Neuron (in vitro differentiated cells): ENCODE measurements at regions not wholly inside any gene's neighbourhood (a gene's known extent, or its start where the extent isn't known, plus 50 kb on each side); places are given as distances from the start of the nearest gene placed in this dataset.
"Not testable (repeated sequence)": the region's sequence is repeated elsewhere in the genome, so short reads cannot be mapped to it uniquely, and the experiment has no call there.

Source experiments
- H2AFZ ChIP-seq: one replicate; pipeline ENCODE4 v1.6.1; 2013; ENCODE audit warnings: low read depth, mild to moderate bottlenecking, inconsistent platforms, low read length, moderate library complexity
- H3K27me3 ChIP-seq: one replicate; pipeline ENCODE4 v1.6.1; 2013; ENCODE audit warnings: low read length; ENCODE audit not compliant: insufficient read depth
- H3K36me3 ChIP-seq: one replicate; pipeline ENCODE4 v1.6.1; 2013; ENCODE audit warnings: low read length; ENCODE audit not compliant: insufficient read depth
- H3K4me1 ChIP-seq: one replicate; pipeline ENCODE4 v1.6.1; 2013; ENCODE audit warnings: low read length; ENCODE audit not compliant: insufficient read depth
- H3K4me3 ChIP-seq: 2 replicates; pipeline ENCODE4 v1.5.1; 2013; ENCODE audit warnings: mild to moderate bottlenecking, low read length, moderate library complexity
- H3K9me3 ChIP-seq: one replicate; pipeline ENCODE4 v1.6.1; 2013; ENCODE audit warnings: low read length

DNA sequence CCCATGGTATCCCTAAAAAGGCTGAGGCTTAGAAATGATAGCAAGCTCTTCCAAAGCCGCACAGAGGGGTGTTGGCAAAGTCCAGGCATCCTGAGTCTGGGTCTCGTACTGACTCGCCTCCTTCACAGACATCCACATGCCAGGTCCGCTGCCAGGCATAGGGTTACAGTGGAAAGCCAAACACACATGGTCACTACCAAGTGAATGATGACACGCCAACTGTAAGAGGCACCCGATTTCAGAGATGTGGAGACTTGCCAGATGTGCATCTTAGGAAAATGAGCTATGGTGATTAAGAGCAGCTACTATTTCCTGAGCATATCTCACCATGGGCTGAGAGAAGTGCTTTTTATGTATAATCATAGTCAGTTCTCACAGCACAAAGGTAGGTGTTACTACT is 314.9 kb downstream of the MIAT start:
- H3K4me1 ChIP-seq, result no peaks in the 10 kb centered on the region
- H3K4me3 ChIP-seq, result no peak overlapping the region
- H3K36me3 ChIP-seq, result no peaks in the 10 kb centered on the region
- no peaks in the 10 kb centered on the region for H3K9me3 ChIP-seq
- no peak overlapping the region for H2AFZ ChIP-seq
- no peaks in the 10 kb centered on the region for H3K27me3 ChIP-seq

DNA sequence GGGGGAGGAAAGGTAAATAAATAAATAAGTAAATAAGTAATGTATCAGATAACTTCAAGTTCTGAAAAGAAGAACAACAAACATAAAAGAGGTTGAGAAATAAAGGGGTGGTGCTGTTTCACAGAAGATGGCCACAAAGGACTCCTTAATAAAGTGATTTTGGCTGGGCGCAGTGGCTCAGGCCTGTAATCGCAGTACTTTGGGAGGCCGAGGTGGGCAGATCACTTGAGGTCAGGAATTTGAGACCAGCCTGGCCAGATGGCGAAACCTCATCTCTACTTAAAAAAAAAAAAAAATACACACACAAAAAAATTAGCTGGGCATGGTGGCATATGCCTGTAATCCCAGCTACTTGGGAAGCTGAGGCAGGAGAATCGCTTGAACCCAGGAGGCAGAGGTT is 315.5 kb downstream of the MIAT start:
- H3K4me3 ChIP-seq, H3K36me3 ChIP-seq, H2AFZ ChIP-seq, H3K27me3 ChIP-seq, H3K9me3 ChIP-seq, H3K4me1 ChIP-seq: not testable (repeated sequence)

DNA sequence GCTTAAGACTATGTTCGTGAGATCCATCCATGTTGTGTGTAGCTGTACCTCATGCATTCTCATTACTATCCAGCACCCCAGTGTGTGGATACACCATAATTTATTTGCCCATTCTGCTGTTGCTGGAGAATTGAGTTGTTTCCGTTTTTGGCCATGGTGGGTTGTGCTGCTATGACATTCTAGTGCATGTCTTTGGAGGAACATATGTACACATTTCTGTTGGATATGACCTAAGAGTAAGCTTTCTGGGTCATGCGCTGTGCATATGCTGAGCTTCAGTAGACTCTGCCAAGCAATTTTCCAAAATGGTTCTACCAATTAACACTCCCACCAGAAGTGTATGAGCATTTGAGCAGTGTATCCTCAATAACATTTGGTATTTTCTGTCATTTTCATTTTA is 316.6 kb downstream of the MIAT start:
- no peaks in the 10 kb centered on the region for H3K9me3 ChIP-seq
- H3K4me3 ChIP-seq, result no peak overlapping the region
- H3K4me1 ChIP-seq, result no peaks in the 10 kb centered on the region
- H3K36me3 ChIP-seq, result no peaks in the 10 kb centered on the region
- no peaks in the 10 kb centered on the region for H3K27me3 ChIP-seq
- H2AFZ ChIP-seq, result no peak overlapping the region

DNA sequence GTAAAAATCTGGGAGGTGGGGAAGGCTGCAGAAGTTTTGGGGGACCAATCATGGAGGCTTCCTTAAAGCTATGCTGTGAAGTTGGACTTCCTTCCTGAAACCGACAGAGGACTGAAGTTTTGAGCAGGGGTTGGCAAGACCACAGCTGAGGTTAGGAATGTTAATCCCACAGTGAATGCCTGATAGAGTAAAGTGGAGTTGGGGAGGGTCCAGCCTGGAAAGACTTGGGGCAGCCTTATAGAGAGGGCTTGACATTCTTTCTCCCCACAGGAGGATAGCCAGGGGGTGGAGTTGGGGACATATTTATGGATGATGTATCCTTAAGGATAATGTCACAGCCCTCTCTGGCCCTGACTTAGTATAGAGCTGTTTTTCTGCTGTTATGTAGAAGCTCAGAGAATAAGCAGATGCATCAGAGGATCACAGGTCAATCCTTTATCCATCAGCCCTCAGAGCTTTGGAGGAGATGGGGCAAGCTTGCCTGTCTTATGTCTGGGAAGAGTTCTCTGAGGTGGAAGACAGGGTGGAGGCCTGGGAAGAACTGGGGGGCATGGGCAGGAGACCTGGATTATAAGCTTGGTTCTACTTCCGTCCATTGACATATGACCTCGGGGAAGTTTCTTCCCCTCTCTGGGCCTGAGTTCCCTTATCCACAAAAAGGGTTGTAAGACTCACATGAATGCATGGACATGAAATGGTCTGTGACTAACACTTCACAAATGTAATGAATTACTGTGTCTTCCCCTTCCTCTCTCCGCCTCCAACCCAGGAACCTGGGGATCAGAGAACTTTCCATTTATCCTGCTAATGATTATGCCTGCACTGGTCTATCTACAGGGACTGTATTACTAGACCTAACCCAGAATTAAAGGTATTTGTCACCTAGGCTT is 317.8 kb downstream of the MIAT start:
- Histone ChIP-seq H3K27me3 (peaks cover 2% of the 10 kb centered on the region), H3K36me3 (no peaks in the 10 kb centered on the region), H3K9me3 (no peaks in the 10 kb centered on the region), H3K4me3 (no peak overlapping the region), H3K4me1 (no peaks in the 10 kb centered on the region), H2AFZ (no peak overlapping the region)

DNA sequence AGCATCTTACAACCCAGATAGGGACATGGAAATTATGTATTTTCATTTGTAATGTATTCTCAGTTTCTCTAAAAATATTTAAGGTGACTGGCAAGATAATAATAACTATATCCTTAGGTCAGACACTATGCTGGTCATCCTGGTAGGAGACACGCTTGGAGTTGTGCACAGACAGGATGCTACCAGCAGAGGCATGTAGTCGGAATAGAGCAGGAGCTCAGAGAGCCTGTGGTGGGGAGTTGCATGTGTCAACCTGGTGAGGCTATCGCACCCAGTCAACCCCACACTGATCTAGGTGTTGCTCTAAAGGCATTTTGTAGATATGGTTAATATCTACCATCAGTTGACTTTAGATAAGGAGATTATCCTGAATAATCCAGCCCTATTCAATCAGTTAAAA is 318.5 kb downstream of the MIAT start:
- no peak overlapping the region for H3K4me3 ChIP-seq
- no peaks in the 10 kb centered on the region for H3K4me1 ChIP-seq
- H2AFZ ChIP-seq, result no peak overlapping the region
- H3K9me3 ChIP-seq, result no peaks in the 10 kb centered on the region
- H3K27me3 ChIP-seq, result peaks cover 2% of the 10 kb centered on the region
- H3K36me3 ChIP-seq, result no peaks in the 10 kb centered on the region

DNA sequence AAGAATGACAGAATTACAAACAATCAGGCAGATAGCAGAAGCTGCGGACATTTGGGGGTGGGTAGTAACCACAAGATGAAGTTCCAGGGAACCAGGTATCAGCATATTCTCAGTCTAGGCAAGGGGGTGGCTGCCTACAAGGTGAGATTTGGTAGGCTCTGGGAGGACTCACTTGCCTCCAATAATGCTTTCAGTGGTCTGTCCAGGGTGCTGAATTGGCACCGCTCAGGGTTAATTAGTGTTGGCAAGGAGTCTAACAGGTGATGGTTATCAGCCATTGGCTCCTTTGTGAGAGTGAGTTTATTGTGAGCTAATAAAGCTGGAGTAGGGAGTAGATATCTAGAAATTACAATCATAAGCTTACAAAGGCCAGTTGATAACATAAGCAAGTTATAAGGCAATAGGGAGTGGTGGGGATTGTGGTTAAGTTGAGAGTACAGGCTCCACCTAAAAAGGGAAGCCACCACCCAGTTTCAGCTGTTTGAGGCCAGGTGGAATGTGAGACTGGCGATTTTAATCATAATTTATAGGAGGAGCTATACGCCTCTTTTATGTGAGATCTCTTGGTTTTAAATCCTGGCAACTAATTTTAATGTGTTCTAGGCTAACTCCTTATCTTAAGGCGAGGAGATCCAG is 320.5 kb downstream of the MIAT start:
- H3K4me3 ChIP-seq, result no peak overlapping the region
- no peak overlapping the region for H2AFZ ChIP-seq
- no peaks in the 10 kb centered on the region for H3K36me3 ChIP-seq
- no peaks in the 10 kb centered on the region for H3K9me3 ChIP-seq
- peaks cover 2% of the 10 kb centered on the region for H3K27me3 ChIP-seq
- no peaks in the 10 kb centered on the region for H3K4me1 ChIP-seq

DNA sequence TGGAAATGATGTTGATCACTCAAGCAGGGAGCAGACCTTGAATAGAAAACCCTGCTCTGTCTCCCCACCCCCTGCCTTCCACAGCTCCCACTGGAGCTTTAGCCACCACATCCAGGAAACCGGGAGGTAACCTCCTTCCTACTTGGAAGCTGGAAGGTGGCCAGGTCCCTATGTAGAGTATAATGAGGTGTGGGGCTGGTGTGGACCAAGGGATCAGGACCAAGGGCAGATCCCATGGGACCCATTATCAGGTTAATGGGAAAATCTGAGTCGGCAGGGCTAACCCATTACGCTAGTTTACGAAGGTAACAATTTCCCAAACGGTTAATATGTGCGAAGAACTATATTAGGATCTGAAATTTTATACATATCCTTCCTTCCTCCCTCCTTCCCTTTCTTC is 321.9 kb downstream of the MIAT start:
- Histone ChIP-seq H3K9me3 (no peaks in the 10 kb centered on the region), H3K36me3 (no peaks in the 10 kb centered on the region), H3K4me3 (no peak overlapping the region), H2AFZ (no peak overlapping the region), H3K27me3 (peaks cover 2% of the 10 kb centered on the region), H3K4me1 (no peaks in the 10 kb centered on the region)

DNA sequence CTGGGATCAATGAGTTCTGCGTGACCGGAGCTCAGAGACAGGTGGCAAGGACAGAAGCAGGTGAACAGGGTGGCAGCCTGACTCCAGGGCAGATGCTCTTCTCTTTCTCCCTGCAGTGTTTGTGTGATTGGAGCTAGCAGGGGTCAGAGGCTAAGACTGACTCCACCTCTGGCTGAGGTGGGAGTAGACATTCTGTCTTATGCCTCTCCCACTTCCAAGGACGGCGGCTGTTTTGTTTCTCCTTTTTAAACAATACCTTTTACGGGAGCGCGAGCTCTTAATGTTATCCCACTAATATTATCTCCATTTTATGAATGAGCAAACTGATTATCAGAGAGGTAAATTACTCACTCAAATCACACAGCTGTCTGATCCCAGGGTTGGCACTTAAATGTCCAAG is 323.7 kb downstream of the MIAT start:
- Histone ChIP-seq H3K9me3 (no peaks in the 10 kb centered on the region), H3K27me3 (peaks cover 15% of the 10 kb centered on the region), H2AFZ (no peak overlapping the region)

DNA sequence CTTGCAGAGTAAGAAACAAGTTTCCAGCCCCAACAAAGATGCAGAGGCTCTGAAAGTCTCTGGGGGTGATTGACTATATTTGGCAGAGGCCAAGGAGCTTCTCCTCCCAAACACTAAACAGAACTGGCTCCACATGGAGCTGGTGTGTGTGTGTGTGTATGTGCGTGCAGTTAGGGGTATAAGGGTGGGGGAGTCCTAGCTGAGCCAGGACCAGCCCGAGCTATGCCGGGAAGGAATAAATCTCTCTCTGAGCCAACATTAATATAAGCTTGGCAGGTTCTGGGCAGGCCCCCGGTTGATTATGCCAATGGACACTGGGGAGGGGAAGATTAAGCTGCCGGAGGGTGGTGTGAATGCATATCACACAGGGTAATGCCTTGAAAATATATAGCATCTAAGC is 324.2 kb downstream of the MIAT start:
- H3K36me3 ChIP-seq, result no peaks in the 10 kb centered on the region
- H2AFZ ChIP-seq, result no peak overlapping the region
- H3K27me3 ChIP-seq, result peaks cover 18% of the 10 kb centered on the region
- no peak overlapping the region for H3K4me3 ChIP-seq
- H3K9me3 ChIP-seq, result no peaks in the 10 kb centered on the region
- peaks cover 1% of the 10 kb centered on the region for H3K4me1 ChIP-seq

More for the DNA sequence above, 323.7 kb downstream of the MIAT start:
- H3K4me1 ChIP-seq, result no peaks in the 10 kb centered on the region
- no peak overlapping the region for H3K4me3 ChIP-seq
- H3K36me3 ChIP-seq, result no peaks in the 10 kb centered on the region

DNA sequence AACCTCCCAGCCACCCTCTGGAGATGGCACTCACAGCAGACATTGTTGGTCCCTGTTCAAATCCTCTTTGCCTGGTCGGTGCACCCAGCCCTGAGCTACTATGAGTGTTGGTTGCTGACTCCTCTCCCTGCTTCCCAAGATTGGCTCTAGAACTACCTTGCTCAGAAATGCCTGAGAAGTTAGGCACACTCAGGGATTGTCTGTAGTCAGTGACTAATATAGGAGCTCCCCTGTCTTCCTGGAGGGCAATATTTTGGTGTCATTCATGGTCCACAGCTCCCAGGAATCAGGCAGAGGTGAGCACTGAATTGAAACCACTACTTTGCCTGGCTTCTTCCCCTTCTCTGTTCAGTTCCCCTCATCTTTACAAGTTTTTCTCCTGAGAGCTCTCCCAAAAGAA is 325.9 kb downstream of the MIAT start:
- Histone ChIP-seq H3K36me3 (no peaks in the 10 kb centered on the region), H3K9me3 (no peaks in the 10 kb centered on the region), H3K4me1 (peaks cover 8% of the 10 kb centered on the region), H3K27me3 (peaks cover 18% of the 10 kb centered on the region), H3K4me3 (no peak overlapping the region), H2AFZ (no peak overlapping the region)

DNA sequence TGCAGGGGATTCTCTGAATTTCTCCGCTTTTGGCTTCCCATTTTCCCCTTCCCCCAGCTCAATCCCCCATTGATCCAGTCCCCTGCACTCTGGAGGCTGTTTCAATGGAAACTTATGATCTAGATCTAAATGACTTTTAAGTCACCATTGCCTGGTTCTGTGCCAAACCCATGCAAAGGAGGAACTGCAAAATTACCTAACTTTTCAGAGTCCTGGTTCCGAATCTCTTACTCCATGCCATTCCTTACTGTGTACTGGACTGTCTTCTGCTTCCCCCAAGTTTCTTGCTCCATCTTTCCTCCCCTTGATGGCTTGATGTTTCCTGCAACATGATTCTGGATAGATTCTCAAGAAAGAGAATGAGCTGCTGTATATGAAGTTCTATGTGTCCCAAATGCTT is 327.8 kb downstream of the MIAT start:
- Histone ChIP-seq H3K9me3 (no peaks in the 10 kb centered on the region), H3K36me3 (no peaks in the 10 kb centered on the region), H3K4me1 (peaks cover 8% of the 10 kb centered on the region), H2AFZ (no peak overlapping the region), H3K4me3 (no peak overlapping the region), H3K27me3 (peaks cover 16% of the 10 kb centered on the region)

DNA sequence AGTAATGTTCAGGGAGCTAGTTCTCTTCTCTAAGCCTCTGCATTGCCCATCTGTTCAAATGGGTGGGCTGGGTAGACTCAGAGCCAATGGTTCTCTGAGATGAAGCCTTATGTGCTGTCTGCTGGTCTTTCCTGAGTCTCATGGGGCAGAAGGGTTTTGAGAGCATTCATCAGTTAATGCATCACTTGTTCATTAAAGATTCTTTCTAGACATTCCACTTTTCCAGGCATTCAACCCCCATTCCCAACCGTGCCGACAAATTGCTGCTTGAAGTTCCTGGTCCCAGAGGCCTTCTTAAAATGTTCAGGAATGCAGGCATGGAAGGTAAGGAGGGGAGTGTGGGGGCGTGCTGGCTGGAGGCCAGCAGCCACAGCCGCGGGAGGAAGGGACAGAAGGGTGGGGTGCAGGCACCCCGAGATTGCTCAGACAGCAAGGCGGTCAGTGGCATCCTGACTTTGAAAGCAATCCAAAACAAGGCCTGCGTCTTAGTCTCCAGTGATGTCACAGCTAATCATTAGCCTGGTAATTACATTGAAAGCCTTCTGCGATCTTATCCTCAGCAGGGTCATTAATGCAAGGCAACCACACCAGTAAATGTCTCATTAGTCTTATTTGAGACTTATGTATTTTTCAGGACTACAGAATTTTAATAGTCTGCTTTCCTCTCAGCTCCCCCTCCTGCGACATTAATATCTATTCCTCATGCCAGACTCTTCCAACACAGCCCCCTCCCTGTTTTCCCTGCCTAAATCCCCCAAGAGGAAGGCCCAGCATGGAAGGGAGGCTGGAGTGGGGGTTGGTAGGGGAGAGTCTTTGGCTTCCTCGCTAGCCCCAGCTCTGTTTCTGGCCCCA is 328.8 kb downstream of the MIAT start:
- Histone ChIP-seq H3K9me3 (no peaks in the 10 kb centered on the region), H3K4me1 (peaks cover 8% of the 10 kb centered on the region), H3K36me3 (no peaks in the 10 kb centered on the region), H3K27me3 (peaks cover 18% of the 10 kb centered on the region), H3K4me3 (no peak overlapping the region), H2AFZ (no peak overlapping the region)

DNA sequence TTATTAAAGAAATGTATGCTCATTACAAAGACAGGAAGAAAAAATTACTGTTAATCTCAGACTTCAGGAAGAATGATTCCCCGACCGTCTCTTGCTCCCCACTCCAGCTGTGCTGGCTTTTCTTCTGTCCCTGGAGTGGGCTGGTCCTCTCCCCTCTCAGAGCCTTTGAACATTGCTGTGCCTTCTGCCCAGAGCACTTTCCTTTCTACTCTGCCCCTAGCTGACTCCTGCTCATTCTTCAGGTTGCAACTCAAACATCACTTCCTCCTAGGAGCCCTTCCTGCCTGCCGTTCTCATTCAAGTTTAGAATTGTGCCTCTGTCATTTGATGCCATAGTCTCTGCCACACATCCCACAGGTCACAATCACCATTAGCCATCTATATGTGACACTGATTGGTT is 329.5 kb downstream of the MIAT start:
- Histone ChIP-seq H3K36me3 (no peaks in the 10 kb centered on the region), H2AFZ (no peak overlapping the region), H3K4me3 (no peak overlapping the region), H3K27me3 (peaks cover 18% of the 10 kb centered on the region), H3K4me1 (peaks cover 8% of the 10 kb centered on the region), H3K9me3 (no peaks in the 10 kb centered on the region)
